ENCODE measurements at regions not wholly inside any gene's neighbourhood (a gene's known extent, or its start where the extent isn't known, plus 50 kb on each side); places are given as distances from the start of the nearest gene placed in this dataset.

- no peak for TF ChIP-seq POLR2A (IDR thresholded peaks at IDR 0.05)
- TF ChIP-seq CTCF (IDR thresholded peaks at IDR 0.05) = no peak
Observed at GRCh38 chr10:108861181-108861754, 1062.0 kb downstream of the XPNPEP1 start.

Measured in testis (tissue), 2 donors.